ENCODE measurements at regions not wholly inside any gene's neighbourhood (a gene's known extent, or its start where the extent isn't known, plus 50 kb on each side); places are given as distances from the start of the nearest gene placed in this dataset.

DNA sequence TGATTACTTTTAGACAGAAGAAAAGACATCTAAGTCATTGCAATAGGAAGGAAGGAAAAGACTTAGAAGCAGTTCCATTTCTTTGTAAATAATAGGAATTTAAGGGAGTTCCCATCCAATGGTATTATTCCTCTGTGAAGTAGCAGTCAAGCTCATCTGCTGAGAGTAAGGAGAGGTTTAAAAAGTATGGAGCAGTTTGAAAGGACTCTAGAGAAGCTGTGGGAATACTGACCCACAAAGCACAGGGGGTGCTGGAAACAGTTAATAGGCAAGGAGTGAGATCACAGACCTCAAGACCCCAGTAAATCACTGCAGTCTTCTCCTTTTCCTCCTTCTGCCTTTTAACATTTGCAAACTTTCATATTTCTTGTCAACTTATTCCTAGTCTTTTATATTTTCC lies 428.5 kb downstream of the ADAMTS20 start:
- TF ChIP-seq, protein P1, sequence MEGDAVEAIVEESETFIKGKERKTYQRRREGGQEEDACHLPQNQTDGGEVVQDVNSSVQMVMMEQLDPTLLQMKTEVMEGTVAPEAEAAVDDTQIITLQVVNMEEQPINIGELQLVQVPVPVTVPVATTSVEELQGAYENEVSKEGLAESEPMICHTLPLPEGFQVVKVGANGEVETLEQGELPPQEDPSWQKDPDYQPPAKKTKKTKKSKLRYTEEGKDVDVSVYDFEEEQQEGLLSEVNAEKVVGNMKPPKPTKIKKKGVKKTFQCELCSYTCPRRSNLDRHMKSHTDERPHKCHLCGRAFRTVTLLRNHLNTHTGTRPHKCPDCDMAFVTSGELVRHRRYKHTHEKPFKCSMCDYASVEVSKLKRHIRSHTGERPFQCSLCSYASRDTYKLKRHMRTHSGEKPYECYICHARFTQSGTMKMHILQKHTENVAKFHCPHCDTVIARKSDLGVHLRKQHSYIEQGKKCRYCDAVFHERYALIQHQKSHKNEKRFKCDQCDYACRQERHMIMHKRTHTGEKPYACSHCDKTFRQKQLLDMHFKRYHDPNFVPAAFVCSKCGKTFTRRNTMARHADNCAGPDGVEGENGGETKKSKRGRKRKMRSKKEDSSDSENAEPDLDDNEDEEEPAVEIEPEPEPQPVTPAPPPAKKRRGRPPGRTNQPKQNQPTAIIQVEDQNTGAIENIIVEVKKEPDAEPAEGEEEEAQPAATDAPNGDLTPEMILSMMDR (conservative IDR thresholded peaks at IDR 0.05 in 1 of 2, IDR thresholded peaks at IDR 0.05 in 1 of 2; ENCODE audit: low read depth in 1 of 2, low read length in 2 of 2) = no peak
- TF ChIP-seq EZH2 (IDR thresholded peaks at IDR 0.05; ENCODE audit: low read length, missing control alignments) = no peak

Measured in fibroblast of lung (primary cell).